ENCODE measurements at regions not wholly inside any gene's neighbourhood (a gene's known extent, or its start where the extent isn't known, plus 50 kb on each side); places are given as distances from the start of the nearest gene placed in this dataset.

DNA sequence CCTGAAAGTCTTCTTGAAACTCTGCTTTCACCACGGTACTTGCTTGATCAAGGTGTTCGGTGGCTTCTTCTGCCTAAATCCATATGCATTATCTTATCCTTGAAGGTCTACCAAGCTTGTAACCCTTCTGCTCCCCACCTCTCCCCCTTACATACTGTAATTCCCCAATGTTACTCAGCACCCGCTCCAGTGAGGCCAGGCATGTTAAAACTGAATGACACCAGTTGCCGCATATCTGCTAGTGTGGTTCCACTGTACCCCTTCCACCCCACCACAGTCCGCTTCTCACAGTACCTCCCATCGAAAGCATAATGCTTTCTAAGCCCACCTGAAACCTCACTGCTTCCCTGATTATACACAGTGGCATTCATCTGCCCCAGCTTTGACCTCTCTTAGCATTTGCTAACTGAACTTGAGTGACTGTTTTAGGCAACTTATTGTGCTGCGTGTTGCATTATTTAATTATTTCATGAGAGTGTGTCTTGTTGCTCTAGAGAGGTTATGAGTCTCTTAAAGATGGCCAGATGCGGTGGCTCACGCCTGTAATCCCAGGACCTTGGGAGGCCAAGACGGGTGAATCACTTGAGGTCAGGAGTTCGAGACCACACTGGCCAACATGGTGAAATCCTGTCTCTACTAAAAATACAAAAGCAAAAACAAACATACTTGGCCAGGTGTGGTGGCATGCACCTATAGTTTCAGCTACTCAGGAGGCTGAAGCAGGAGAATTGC lies 87.6 kb upstream of the MBNL2 start:
- CTCF ChIA-PET, result interaction anchor here (1.1 kb wide), 1 partner anchor 225 kb away, joined by 3 read pairs; no protein-coding TSS in a partner anchor
- Mint-ChIP-seq H3K4me3 (no peak overlapping the region), H3K9me3 (no peaks in the 10 kb centered on the region), H3K36me3 (no peaks in the 10 kb centered on the region), H3K27me3 (ENCODE audit: low read depth) (peaks cover 10% of the 10 kb centered on the region), H3K27ac (no peak overlapping the region), H3K4me1 (no peaks in the 10 kb centered on the region)
- ATAC-seq (no peak), DNase-seq (ENCODE audit: low spot score) (no peak)
- TF ChIP-seq, protein P1, sequence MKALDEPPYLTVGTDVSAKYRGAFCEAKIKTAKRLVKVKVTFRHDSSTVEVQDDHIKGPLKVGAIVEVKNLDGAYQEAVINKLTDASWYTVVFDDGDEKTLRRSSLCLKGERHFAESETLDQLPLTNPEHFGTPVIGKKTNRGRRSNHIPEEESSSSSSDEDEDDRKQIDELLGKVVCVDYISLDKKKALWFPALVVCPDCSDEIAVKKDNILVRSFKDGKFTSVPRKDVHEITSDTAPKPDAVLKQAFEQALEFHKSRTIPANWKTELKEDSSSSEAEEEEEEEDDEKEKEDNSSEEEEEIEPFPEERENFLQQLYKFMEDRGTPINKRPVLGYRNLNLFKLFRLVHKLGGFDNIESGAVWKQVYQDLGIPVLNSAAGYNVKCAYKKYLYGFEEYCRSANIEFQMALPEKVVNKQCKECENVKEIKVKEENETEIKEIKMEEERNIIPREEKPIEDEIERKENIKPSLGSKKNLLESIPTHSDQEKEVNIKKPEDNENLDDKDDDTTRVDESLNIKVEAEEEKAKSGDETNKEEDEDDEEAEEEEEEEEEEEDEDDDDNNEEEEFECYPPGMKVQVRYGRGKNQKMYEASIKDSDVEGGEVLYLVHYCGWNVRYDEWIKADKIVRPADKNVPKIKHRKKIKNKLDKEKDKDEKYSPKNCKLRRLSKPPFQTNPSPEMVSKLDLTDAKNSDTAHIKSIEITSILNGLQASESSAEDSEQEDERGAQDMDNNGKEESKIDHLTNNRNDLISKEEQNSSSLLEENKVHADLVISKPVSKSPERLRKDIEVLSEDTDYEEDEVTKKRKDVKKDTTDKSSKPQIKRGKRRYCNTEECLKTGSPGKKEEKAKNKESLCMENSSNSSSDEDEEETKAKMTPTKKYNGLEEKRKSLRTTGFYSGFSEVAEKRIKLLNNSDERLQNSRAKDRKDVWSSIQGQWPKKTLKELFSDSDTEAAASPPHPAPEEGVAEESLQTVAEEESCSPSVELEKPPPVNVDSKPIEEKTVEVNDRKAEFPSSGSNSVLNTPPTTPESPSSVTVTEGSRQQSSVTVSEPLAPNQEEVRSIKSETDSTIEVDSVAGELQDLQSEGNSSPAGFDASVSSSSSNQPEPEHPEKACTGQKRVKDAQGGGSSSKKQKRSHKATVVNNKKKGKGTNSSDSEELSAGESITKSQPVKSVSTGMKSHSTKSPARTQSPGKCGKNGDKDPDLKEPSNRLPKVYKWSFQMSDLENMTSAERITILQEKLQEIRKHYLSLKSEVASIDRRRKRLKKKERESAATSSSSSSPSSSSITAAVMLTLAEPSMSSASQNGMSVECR (CRISPR knock-in tag; IDR thresholded peaks at IDR 0.05; ENCODE audit: borderline replicate concordance), result no peak
- no peak for TF ChIP-seq TEAD1 (CRISPR knock-in tag; IDR thresholded peaks at IDR 0.05)
- no peak for TF ChIP-seq GRHL2 (CRISPR knock-in tag; IDR thresholded peaks at IDR 0.05; ENCODE audit: insufficient replicate concordance, severe bottlenecking)
- TF ChIP-seq, protein P2, sequence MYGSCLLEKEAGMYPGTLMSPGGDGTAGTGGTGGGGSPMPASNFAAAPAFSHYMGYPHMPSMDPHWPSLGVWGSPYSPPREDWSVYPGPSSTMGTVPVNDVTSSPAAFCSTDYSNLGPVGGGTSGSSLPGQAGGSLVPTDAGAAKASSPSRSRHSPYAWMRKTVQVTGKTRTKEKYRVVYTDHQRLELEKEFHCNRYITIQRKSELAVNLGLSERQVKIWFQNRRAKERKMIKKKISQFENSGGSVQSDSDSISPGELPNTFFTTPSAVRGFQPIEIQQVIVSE (CRISPR knock-in tag; IDR thresholded peaks at IDR 0.05; ENCODE audit: borderline replicate concordance), result no peak
- TF ChIP-seq, protein P3, sequence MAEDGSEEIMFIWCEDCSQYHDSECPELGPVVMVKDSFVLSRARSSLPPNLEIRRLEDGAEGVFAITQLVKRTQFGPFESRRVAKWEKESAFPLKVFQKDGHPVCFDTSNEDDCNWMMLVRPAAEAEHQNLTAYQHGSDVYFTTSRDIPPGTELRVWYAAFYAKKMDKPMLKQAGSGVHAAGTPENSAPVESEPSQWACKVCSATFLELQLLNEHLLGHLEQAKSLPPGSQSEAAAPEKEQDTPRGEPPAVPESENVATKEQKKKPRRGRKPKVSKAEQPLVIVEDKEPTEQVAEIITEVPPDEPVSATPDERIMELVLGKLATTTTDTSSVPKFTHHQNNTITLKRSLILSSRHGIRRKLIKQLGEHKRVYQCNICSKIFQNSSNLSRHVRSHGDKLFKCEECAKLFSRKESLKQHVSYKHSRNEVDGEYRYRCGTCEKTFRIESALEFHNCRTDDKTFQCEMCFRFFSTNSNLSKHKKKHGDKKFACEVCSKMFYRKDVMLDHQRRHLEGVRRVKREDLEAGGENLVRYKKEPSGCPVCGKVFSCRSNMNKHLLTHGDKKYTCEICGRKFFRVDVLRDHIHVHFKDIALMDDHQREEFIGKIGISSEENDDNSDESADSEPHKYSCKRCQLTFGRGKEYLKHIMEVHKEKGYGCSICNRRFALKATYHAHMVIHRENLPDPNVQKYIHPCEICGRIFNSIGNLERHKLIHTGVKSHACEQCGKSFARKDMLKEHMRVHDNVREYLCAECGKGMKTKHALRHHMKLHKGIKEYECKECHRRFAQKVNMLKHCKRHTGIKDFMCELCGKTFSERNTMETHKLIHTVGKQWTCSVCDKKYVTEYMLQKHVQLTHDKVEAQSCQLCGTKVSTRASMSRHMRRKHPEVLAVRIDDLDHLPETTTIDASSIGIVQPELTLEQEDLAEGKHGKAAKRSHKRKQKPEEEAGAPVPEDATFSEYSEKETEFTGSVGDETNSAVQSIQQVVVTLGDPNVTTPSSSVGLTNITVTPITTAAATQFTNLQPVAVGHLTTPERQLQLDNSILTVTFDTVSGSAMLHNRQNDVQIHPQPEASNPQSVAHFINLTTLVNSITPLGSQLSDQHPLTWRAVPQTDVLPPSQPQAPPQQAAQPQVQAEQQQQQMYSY (CRISPR knock-in tag; IDR thresholded peaks at IDR 0.05), result no peak
- no peak for TF ChIP-seq MYBL2 (CRISPR knock-in tag; IDR thresholded peaks at IDR 0.05)
- TF ChIP-seq, protein P4, sequence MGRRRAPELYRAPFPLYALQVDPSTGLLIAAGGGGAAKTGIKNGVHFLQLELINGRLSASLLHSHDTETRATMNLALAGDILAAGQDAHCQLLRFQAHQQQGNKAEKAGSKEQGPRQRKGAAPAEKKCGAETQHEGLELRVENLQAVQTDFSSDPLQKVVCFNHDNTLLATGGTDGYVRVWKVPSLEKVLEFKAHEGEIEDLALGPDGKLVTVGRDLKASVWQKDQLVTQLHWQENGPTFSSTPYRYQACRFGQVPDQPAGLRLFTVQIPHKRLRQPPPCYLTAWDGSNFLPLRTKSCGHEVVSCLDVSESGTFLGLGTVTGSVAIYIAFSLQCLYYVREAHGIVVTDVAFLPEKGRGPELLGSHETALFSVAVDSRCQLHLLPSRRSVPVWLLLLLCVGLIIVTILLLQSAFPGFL (CRISPR knock-in tag; IDR thresholded peaks at IDR 0.05; ENCODE audit: borderline replicate concordance), result no peak
- no peak for TF ChIP-seq CBFB (CRISPR knock-in tag; IDR thresholded peaks at IDR 0.05; ENCODE audit: low read depth)
- no peak for TF ChIP-seq ATF1 (CRISPR knock-in tag; IDR thresholded peaks at IDR 0.05)
- no peak for TF ChIP-seq NFATC4 (CRISPR knock-in tag; IDR thresholded peaks at IDR 0.05)
- no peak for TF ChIP-seq ZNF219 (CRISPR knock-in tag; IDR thresholded peaks at IDR 0.05; ENCODE audit: borderline replicate concordance)
- TF ChIP-seq, protein P5, sequence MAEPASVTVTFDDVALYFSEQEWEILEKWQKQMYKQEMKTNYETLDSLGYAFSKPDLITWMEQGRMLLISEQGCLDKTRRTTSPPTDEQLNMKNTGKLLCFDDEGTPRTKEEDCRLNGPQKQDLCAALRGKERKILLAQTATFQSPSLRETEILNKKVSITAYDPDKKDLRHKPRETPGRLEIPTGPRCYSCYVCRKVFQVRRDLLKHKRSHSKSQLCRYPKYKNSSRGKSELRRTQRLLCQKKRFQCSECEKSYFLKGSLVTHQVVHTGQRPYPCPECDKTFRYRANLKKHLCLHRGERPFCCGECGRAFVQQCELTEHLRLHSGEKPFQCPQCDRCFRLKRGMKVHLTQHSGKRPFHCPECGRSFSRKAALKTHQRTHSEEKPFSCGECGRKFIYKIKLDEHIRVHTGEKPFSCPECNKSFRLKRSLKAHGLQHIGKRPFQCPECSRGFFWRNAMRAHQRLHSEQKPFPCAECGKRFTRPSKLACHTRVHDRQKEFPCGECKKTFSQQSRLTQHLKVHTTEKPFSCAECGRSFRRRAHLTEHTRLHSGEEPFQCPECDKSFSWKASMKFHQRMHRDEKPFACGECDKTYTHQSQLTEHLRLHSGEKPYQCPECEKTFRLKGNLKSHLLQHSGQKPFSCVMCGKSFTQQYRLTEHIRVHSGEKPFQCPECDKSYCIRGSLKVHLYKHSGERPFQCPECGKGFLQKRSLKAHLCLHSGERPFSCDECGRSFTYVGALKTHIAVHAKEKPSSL (CRISPR knock-in tag; conservative IDR thresholded peaks at IDR 0.05), result no peak
- TF ChIP-seq, protein P6, sequence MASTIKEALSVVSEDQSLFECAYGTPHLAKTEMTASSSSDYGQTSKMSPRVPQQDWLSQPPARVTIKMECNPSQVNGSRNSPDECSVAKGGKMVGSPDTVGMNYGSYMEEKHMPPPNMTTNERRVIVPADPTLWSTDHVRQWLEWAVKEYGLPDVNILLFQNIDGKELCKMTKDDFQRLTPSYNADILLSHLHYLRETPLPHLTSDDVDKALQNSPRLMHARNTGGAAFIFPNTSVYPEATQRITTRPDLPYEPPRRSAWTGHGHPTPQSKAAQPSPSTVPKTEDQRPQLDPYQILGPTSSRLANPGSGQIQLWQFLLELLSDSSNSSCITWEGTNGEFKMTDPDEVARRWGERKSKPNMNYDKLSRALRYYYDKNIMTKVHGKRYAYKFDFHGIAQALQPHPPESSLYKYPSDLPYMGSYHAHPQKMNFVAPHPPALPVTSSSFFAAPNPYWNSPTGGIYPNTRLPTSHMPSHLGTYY (CRISPR knock-in tag; IDR thresholded peaks at IDR 0.05), result no peak
- no peak for TF ChIP-seq SP1 (CRISPR knock-in tag; conservative IDR thresholded peaks at IDR 0.05)
- no peak for TF ChIP-seq ZNF138 (CRISPR knock-in tag; conservative IDR thresholded peaks at IDR 0.05)
- TF ChIP-seq ZNF423 (CRISPR knock-in tag; IDR thresholded peaks at IDR 0.05), result no peak
- TF ChIP-seq, protein P7, sequence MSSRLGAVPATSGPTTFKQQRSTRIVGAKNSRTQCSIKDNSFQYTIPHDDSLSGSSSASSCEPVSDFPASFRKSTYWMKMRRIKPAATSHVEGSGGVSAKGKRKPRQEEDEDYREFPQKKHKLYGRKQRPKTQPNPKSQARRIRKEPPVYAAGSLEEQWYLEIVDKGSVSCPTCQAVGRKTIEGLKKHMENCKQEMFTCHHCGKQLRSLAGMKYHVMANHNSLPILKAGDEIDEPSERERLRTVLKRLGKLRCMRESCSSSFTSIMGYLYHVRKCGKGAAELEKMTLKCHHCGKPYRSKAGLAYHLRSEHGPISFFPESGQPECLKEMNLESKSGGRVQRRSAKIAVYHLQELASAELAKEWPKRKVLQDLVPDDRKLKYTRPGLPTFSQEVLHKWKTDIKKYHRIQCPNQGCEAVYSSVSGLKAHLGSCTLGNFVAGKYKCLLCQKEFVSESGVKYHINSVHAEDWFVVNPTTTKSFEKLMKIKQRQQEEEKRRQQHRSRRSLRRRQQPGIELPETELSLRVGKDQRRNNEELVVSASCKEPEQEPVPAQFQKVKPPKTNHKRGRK (CRISPR knock-in tag; IDR thresholded peaks at IDR 0.05; ENCODE audit: borderline replicate concordance), result no peak
- TF ChIP-seq EMX1 (CRISPR knock-in tag; IDR thresholded peaks at IDR 0.05), result no peak
- TF ChIP-seq ETV6 (CRISPR knock-in tag; IDR thresholded peaks at IDR 0.05), result no peak
- POLR2A ChIA-PET, result no interaction called here

Measured in WTC11 (cell line).